ENCODE measurements at regions not wholly inside any gene's neighbourhood (a gene's known extent, or its start where the extent isn't known, plus 50 kb on each side); places are given as distances from the start of the nearest gene placed in this dataset.
A peak's percentile ranks its signal among the peaks of the same experiment; 100 is the strongest.
"Not testable (repeated sequence)": the region's sequence is repeated elsewhere in the genome, so short reads cannot be mapped to it uniquely, and the experiment has no call there.

DNA sequence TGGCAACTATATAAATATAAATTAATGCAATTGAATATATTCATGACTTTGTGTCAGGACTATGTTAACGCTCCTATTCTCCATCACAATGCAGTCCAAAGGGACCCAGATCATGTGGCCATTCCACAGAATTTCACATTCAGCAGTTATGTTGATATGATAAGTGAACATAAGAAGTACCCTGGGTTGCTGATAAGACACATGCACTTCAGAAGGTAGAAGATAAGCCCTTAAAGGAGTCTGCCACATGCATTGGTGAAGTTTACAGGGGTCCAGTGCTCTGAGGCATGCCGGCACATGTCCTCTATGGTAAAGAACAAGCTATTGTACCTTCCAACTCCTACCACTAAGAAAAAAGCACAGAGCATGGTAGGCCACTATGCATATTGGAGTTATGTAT, 76.4 kb downstream of the PHAX start:
- no peak for DNase-seq

- DNase-seq, result peak; percentile 25
Measured at GRCh38 chr5:126680191-126680817, 79.6 kb downstream of the PHAX start.

DNA sequence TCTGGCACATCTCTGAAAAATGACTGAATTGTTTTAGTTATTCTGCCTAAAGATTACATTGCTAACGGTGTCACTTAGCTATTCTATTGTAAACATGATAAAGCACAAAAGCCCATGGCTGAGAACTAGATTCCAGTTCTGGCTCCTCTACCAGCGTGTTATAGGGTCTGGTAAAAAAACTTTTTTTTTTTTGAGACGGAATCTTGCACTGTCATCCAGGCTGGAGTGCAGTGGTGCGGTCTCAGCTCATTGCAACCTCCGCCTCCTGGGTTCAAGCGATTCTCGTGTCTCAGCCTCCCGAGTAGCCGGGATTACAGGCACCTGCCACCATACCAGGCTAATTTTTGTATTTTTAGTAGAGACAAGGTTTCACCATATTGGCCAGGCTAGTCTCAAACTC, 80.6 kb downstream of the PHAX start:
- not testable (repeated sequence) for DNase-seq

DNA sequence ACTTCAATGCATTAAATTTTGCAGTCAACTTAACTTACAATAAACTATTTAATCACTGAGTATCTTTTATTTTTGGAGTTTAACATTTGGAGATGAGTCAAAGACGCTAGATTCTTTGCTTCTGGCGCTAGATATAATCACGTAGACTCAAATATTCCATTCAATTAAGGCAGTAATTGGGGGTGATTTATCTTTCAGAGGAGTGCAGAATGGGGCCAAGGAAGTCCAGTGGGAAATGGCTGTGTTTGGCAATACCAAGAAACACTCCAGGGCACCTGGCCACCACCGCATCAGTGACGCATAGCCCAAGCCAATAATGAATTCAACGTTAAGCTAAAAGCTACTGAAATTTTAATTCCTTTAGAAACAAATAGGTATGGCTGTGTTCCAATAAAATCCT, 81.2 kb downstream of the PHAX start:
- DNase-seq, result no peak

DNA sequence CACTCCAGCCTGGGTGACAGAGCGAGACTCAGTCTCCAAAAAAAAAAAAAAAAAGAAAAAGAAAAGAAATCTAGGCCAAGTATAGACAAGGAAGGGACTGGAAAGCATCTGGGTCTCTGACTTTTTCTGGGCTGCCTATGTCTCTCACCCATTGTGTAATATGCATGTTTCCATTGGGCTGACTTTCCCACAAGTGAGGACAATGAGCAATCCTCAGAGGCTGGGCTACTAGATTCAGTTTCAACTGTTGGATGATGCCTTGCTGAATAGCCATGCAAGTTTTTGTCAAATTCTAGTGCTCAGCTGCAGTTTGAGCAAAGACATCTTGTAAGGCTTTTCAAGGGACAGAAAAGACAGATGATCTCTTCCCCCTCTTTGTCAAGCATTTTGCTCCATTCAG, 82.1 kb downstream of the PHAX start:
- no peak for DNase-seq

DNA sequence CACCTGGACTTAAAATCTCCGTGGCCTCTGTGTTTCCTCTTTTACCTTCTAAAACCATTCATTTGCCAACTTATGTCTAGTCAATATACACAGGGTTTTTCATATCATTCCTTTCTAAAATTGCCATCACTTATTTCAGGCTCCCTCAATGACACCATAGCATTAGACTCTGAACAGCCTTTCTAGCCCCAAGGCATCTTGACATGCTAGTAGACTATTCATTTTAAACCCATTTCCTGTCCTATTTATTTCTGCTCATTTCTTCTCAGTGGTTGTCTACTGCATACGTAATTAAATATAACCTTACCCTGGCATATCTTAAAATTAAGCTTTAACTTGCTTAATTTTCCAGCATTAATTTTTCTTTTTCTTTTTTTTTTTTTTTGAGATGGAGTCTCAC, 83.2 kb downstream of the PHAX start:
- DNase-seq, result no peak

DNA sequence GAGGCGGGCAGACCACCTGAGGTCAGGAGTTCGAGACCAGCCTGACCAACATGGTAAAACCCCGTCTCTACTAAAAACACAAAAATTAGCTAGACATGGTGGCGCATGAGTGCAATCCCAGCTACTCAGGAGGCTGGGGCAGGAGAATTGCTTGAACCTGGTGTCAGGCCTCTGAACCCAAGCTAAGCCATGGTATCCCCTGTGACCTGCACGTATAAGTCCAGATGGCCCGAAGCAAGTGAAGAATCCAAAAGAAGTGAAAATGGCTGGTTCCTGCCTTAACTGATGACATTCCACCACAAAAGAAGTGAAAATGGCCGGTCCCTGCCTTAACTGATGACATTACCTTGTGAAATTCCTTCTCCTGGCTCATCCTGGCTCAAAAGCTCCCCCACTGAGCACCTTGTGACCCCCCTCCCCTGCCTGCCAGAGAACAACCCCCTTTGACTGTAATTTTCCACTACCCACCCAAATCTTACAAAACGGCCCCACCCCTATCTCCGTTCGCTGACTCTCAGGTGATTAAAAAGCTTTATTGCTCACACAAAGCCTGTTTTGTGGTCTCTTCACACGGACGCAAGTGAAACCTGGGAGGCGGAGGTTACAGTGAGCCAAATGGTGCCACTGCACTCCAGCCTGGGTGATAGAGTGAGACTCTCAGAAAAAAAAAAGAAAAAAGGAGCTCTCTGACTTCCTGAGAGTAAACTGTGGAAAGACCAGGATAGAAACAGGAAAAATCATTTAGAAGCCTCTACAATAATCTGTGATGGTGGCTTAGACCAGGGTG, 84.1 kb downstream of the PHAX start:
- DNase-seq, result not testable (repeated sequence)

- DNase-seq, result no peak
Measured at GRCh38 chr5:126686451-126687126, 85.8 kb downstream of the PHAX start.

DNA sequence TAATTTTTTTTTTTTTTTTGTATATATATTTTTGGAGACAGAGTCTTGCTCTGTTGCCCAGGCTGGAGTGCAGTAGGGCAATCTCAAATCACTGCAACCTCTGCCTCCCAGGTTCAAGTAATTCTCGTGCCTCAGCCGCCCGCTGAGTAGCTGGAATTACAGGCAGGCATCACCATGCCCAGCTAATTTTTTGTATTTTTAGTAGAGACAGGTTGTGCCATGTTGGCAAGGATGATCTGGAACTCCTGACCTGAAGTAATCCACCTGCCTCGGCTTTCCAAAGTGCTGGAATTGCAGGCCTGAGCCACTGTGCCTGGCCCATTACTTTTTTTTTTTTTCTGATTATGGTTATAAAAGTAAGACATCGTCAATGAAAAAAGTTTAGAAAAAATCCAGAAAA, 84.0 kb upstream of the LMNB1 start:
- DNase-seq, result no peak

DNA sequence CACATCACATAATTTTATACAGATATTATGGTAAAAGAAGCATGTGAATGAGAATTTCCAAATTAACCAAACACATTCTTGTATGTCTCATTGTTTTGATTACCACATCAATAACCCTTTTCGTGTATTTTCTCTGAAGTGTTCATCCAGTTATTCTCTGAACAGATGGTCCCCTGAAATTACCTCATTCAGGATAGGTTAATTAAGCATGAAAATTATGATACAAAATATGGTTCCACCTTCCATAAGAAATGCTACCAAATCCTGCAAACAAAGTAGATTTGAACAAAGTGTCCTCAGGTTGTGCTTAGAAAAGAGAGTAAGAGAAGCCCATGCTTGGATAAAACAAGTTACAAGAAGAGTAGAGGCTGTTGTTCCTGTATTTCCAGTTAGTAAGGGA, 83.1 kb upstream of the LMNB1 start:
- no peak for DNase-seq

DNA sequence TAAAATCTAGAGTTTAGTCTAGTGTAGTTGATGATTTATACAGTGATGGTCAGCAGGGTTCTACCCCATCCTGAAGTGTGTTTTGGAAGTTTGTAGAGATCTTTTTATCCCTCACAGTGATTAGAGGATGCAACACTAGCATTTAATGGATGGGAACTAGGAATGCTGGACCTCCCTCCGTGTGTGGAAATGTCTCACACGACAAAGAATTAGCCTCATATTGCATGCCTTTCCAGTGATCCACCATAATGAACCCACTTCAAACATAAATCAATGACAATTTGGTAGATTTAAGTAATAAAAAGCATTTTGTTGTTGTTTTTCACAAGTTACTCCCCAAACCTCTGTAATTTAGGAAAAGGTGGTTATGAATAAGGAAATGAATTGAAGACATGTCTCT, 82.5 kb upstream of the LMNB1 start:
- no peak for DNase-seq

DNA sequence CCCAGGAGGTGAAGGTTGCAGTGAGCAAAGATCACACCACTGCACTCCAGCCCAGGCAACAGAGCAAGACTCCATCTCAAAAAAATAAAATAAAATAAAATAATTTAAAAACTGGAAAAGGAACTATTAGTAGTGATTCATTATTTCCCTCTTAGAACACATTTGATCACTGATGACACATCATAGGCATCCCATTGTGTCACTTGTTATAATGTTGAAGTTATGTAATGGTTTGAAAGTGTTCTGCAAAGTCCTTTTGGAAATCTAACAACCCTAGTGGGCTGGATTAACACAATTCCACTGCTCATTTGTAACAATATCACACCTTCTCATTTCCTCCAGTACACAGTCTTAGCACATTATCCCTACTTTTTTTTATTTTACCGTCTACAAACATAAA, 81.8 kb upstream of the LMNB1 start:
- no peak for DNase-seq

DNA sequence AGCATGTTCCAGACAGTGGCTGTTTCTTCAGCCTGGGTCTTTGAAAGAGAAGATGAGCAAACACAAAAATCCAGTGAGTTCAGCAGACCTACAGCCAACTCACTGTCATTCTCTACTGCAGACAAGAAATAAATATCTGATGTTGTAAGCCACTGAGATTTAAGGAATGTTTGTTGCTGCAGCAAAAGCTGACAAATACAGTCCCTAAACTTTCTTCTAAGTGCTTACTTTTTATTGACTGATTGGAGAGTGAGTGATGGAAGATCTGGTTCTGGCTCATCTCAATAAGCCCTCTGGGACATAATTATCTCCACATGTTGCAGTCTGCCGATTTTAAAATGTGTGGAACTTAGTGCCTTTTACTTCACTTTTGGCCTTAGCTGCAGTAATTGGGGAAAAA, 69.9 kb upstream of the LMNB1 start:
- DNase-seq, result no peak

DNA sequence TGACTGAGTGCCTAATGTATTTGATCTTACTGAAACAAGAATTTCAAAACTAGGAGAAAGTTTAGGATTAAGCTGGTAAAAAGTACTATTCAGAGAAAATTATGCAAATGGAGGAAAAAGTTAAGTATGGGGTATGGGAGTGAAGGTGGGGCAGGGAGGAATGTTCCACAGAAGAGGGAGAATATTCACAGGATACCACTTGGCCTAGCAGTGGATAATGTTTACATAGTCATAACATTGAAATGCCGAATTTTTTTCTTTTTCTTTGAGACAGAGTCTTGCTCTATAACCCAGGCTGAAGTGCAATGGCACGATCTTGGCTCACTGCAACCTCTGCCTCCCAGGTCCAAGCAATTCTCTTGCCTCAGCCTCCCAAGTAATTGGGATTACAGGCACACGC, 61.2 kb upstream of the LMNB1 start:
- no peak for DNase-seq

DNA sequence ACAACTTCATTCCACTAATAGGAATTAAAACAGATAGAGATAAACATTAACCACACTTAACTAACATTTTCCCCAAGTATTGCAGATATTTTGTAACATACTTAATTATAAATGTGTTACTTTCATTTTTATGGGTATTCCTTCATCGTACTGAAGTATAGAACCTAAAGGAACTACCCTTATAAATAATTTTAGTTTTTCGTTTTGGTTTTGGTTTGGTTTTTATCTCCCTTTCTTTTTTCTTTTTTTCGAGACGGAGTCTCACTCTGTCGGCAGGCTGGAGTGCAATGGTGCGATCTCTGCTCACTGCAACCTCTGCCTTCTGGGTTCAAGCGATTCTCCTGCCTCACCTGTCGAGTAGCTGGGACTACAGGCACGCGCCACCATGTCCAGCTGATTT, 60.1 kb upstream of the LMNB1 start:
- DNase-seq, result no peak

DNA sequence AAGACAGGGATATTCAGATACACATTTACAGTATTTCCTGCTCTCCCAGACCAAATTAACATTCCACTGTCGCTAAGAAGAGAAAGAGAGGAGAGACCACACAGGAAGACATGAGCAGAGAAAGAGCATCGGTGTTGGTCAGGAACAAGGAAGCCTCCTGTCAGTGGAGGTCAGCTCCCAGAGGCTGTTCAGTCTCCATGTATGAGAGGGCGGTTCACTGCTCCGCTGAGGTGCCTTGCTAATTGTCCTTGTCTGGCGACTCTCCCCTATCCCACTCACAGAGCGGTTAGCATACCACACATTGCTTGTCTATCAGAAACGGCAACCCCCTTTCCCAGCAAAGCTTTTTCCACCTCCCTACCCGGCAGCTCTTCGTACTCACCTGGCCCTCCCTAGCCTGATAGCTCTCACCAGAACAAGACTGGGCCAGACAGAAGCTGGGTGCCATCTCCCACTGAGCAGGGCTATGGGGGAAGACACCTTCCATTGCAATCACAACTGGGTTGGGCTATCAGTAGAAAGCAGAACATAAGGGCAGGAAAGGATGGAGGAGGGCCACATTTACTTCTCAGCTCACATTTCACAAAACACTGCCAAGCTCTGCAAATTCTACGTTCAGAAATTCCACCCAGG, 58.6 kb upstream of the LMNB1 start:
- DNase-seq, result peak; percentile 11

GRCh38 chr5:126720369-126720768, 56.6 kb upstream of the LMNB1 start:
- DNase-seq, result no peak

- DNase-seq, result no peak
Measured at GRCh38 chr5:126723643-126724042, 53.3 kb upstream of the LMNB1 start.
